OCI-LY3 (cell line): ENCODE measurements at regions not wholly inside any gene's neighbourhood (a gene's known extent, or its start where the extent isn't known, plus 50 kb on each side); places are given as distances from the start of the nearest gene placed in this dataset.

ENCODE experiments used
- EZH2phosphoT487 ChIP-seq: fragments of 200-600 bp; shearing (Covaris generic); IDR thresholded peaks from 2 replicates; pipeline ENCODE4 v1.6.1; 2018; ENCODE audit warnings: antibody characterized with exemption, mixed run types, low read depth
- TF ChIP-seq, protein P1 (sequence below): fragments of 200-600, 300-600 bp; sonication (generic); IDR thresholded peaks from 2 replicates; pipeline ENCODE4 v1.5.1; 2014; ENCODE audit warnings: antibody characterized with exemption, low read length, low read depth

DNA sequence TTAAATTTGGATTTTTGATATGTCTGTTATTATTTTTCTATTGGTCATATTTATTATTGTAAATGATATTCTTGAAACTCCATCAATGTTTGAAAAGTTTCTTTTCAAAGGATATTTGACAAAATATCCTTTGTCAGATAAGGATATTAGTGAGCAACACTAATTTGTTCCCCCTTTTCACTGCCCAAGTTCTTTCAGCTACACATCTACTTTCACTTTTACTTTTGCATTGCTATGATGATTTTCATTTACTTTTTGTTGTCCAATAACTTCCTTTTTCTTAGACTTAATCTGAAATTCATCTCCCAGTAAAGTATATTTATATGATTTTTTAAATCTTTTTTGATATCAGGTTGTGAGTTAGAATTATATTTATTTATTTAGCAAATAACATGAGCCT, 542.3 kb upstream of the ADGRL3 start:
- TF ChIP-seq, protein P1, sequence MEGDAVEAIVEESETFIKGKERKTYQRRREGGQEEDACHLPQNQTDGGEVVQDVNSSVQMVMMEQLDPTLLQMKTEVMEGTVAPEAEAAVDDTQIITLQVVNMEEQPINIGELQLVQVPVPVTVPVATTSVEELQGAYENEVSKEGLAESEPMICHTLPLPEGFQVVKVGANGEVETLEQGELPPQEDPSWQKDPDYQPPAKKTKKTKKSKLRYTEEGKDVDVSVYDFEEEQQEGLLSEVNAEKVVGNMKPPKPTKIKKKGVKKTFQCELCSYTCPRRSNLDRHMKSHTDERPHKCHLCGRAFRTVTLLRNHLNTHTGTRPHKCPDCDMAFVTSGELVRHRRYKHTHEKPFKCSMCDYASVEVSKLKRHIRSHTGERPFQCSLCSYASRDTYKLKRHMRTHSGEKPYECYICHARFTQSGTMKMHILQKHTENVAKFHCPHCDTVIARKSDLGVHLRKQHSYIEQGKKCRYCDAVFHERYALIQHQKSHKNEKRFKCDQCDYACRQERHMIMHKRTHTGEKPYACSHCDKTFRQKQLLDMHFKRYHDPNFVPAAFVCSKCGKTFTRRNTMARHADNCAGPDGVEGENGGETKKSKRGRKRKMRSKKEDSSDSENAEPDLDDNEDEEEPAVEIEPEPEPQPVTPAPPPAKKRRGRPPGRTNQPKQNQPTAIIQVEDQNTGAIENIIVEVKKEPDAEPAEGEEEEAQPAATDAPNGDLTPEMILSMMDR, result no peak
- TF ChIP-seq EZH2phosphoT487, result no peak
